ENCODE measurements at regions not wholly inside any gene's neighbourhood (a gene's known extent, or its start where the extent isn't known, plus 50 kb on each side); places are given as distances from the start of the nearest gene placed in this dataset.

- H4K20me1 ChIP-seq (ENCODE audit: insufficient read depth, low read length) = no peaks in the 10 kb centered on the region
- H3K27me3 ChIP-seq (ENCODE audit: insufficient read depth, low read length, poor library complexity) = no peaks in the 10 kb centered on the region
- H3K36me3 ChIP-seq (ENCODE audit: insufficient read depth, low read length) = no peaks in the 10 kb centered on the region
- H3K4me1 ChIP-seq (ENCODE audit: insufficient read depth, low read length) = peaks cover 14% of the 10 kb centered on the region
- TF ChIP-seq, protein P1, sequence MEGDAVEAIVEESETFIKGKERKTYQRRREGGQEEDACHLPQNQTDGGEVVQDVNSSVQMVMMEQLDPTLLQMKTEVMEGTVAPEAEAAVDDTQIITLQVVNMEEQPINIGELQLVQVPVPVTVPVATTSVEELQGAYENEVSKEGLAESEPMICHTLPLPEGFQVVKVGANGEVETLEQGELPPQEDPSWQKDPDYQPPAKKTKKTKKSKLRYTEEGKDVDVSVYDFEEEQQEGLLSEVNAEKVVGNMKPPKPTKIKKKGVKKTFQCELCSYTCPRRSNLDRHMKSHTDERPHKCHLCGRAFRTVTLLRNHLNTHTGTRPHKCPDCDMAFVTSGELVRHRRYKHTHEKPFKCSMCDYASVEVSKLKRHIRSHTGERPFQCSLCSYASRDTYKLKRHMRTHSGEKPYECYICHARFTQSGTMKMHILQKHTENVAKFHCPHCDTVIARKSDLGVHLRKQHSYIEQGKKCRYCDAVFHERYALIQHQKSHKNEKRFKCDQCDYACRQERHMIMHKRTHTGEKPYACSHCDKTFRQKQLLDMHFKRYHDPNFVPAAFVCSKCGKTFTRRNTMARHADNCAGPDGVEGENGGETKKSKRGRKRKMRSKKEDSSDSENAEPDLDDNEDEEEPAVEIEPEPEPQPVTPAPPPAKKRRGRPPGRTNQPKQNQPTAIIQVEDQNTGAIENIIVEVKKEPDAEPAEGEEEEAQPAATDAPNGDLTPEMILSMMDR (IDR thresholded peaks at IDR 0.05; ENCODE audit: borderline replicate concordance, extremely low read depth, low read length, poor library complexity, severe bottlenecking) = no peak
- TF ChIP-seq EZH2 (IDR thresholded peaks at IDR 0.05; ENCODE audit: borderline replicate concordance, low read depth, low read length, severe bottlenecking) = no peak
- H3K9ac ChIP-seq (ENCODE audit: low read depth, low read length) = no peak overlapping the region
- H3K9me3 ChIP-seq (ENCODE audit: insufficient read depth, low read length, severe bottlenecking) = no peaks in the 10 kb centered on the region
- ATAC-seq (ENCODE audit: insufficient read depth, low read depth) (no peak), DNase-seq (no peak)
- no peaks in the 10 kb centered on the region for H3K79me2 ChIP-seq (ENCODE audit: insufficient read depth, low read length)
- H3K27ac ChIP-seq (ENCODE audit: low read length) = no peak overlapping the region
- H3K4me2 ChIP-seq (ENCODE audit: insufficient read depth, low read length) = no peak overlapping the region
- no peak overlapping the region for H2AFZ ChIP-seq (ENCODE audit: low read depth, low read length)
- H3K4me3 ChIP-seq (ENCODE audit: low read depth in 1 of 2, low read length in 2 of 2) = no peak overlapping the region
Measured at GRCh38 chr2:4695281-4695861, 992.0 kb downstream of the DCDC2C start.

- ATAC-seq (ENCODE audit: insufficient read depth, low read depth) (no peak), DNase-seq (no peak)
- no peak overlapping the region for H3K27ac ChIP-seq (ENCODE audit: low read length)
- TF ChIP-seq, protein P1 (IDR thresholded peaks at IDR 0.05; ENCODE audit: borderline replicate concordance, extremely low read depth, low read length, poor library complexity, severe bottlenecking) = peak; percentile 18
- TF ChIP-seq EZH2 (IDR thresholded peaks at IDR 0.05; ENCODE audit: borderline replicate concordance, low read depth, low read length, severe bottlenecking) = no peak
- peaks cover 7% of the 10 kb centered on the region for H3K9me3 ChIP-seq (ENCODE audit: insufficient read depth, low read length, severe bottlenecking)
- no peak overlapping the region for H3K4me2 ChIP-seq (ENCODE audit: insufficient read depth, low read length)
- H4K20me1 ChIP-seq (ENCODE audit: insufficient read depth, low read length) = no peaks in the 10 kb centered on the region
- H3K4me3 ChIP-seq (ENCODE audit: low read depth in 1 of 2, low read length in 2 of 2) = no peak overlapping the region
- H3K9ac ChIP-seq (ENCODE audit: low read depth, low read length) = no peak overlapping the region
- no peaks in the 10 kb centered on the region for H3K79me2 ChIP-seq (ENCODE audit: insufficient read depth, low read length)
- no peaks in the 10 kb centered on the region for H3K4me1 ChIP-seq (ENCODE audit: insufficient read depth, low read length)
- no peak overlapping the region for H2AFZ ChIP-seq (ENCODE audit: low read depth, low read length)
- H3K27me3 ChIP-seq (ENCODE audit: insufficient read depth, low read length, poor library complexity) = no peaks in the 10 kb centered on the region
- no peaks in the 10 kb centered on the region for H3K36me3 ChIP-seq (ENCODE audit: insufficient read depth, low read length)
Measured at GRCh38 chr2:4715065-4715464, 977.1 kb upstream of the SOX11 start.

GRCh38 chr2:4718777-4719176 lies 973.4 kb upstream of the SOX11 start:
- Histone ChIP-seq H3K79me2 (ENCODE audit: insufficient read depth, low read length) (no peaks in the 10 kb centered on the region), H3K4me3 (ENCODE audit: low read depth in 1 of 2, low read length in 2 of 2) (no peak overlapping the region), H4K20me1 (ENCODE audit: insufficient read depth, low read length) (no peaks in the 10 kb centered on the region), H3K4me1 (ENCODE audit: insufficient read depth, low read length) (no peaks in the 10 kb centered on the region), H3K27me3 (ENCODE audit: insufficient read depth, low read length, poor library complexity) (no peaks in the 10 kb centered on the region), H3K9me3 (ENCODE audit: insufficient read depth, low read length, severe bottlenecking) (peaks cover 7% of the 10 kb centered on the region), H2AFZ (ENCODE audit: low read depth, low read length) (no peak overlapping the region), H3K36me3 (ENCODE audit: insufficient read depth, low read length) (no peaks in the 10 kb centered on the region), H3K4me2 (ENCODE audit: insufficient read depth, low read length) (no peak overlapping the region), H3K9ac (ENCODE audit: low read depth, low read length) (no peak overlapping the region), H3K27ac (ENCODE audit: low read length) (no peak overlapping the region)
- ATAC-seq (ENCODE audit: insufficient read depth, low read depth) = no peak
- TF ChIP-seq EZH2 (IDR thresholded peaks at IDR 0.05; ENCODE audit: borderline replicate concordance, low read depth, low read length, severe bottlenecking) = no peak
- TF ChIP-seq, protein P1 (IDR thresholded peaks at IDR 0.05; ENCODE audit: borderline replicate concordance, extremely low read depth, low read length, poor library complexity, severe bottlenecking) = no peak
- DNase-seq = no peak

All from DND-41 (cell line).